Activated T-helper 1 cell treated with Interleukin-2 at 50 U/mL for 16 hours (primary cell): ENCODE measurements at regions not wholly inside any gene's neighbourhood (a gene's known extent, or its start where the extent isn't known, plus 50 kb on each side); places are given as distances from the start of the nearest gene placed in this dataset.

Experiments used
- DNase-seq: peaks from one replicate; pipeline ENCODE4 v3.0.0-alpha.2; 2020; ENCODE audit warnings: low read depth

DNA sequence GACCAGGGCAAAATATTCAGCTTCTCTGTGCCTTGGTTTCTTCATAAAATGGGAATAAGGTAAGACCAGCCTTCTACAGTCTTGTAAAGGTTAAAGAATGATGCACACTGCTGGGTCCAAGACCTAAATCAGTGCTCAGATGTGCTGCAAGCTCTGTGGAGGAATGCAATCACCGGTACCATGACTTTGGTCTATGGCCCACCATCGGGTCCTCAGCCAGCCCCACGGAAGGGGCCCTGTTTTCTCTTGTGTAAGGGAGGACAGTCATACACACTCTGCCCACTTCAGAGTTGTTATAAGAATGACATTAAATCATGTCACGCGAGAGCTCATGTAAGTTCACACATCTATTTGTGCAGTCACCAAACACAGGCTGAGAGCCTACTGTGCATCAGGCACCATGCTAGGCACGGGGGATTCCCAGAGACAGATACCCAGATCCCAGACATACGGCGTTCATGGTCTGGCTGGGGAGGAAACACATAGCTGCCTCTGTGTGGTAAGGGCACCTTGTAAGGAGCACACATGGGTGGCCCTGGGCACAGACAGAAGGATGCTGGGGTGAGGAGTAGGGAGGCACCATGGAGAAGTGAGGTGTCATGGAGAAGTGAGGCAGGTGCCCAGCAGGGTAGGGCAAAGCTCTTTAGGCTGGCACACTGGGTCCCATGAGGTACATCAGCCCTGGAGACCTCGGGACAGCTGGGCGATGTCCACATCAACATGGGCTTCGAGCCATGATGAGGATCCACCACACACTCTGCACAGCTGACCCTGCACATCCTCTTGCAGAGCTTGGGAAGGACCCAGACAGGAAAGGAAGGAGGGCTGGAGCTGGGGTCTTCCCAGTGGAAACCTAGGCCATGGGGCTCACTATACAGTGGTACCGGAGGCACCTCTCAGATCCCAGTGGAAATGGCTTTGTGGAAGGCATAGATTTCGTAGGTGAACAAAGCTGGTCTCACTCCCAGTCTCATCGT is 190.4 kb upstream of the DIO3 start:
- DNase-seq, result no peak

DNA sequence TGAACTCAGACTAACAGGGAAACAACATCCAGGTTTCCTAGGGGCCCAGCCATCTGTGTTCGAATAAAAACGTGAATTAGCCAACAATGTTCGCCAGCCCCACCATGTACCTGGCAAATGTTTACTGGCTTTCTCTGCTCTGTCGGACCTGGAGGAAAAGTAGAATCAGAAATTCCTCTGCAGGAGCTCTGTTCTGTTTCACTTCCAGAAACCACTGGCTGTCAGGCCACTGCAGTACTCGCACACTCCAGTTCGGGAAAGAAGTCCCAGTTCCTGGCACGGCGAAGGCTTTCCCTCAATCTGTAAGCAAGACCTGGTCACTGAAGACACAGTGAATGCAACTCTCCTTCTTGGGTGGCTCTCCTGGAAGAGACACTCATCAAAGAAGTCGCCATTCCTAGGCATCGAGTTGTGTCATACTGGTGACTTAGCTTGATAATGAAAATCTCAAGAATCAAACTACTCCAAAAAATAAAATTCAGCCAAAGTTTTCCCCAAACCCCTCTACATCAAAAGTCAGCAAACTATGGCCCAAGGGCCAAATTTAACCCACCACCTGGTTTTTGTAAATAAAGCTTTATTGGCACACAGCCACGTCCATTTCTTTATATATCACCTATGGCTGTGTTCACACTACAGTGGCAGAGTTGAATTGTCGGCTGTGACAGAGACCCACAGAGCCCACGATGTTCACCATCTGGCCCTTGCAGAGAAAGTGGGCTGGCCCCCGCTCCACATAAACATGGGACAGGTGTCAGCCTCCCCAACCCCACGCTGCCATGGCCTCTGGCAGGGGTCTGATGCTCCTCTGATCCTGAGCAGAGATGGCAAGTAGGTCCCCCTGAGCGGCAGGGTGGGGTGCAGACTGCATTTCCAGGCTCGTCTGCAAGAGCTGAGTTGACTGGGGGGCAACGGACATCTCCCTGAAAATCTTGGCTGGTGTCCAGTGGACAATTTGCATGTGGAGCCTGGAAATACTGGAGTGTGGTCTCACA is 189.2 kb upstream of the DIO3 start:
- no peak for DNase-seq

DNA sequence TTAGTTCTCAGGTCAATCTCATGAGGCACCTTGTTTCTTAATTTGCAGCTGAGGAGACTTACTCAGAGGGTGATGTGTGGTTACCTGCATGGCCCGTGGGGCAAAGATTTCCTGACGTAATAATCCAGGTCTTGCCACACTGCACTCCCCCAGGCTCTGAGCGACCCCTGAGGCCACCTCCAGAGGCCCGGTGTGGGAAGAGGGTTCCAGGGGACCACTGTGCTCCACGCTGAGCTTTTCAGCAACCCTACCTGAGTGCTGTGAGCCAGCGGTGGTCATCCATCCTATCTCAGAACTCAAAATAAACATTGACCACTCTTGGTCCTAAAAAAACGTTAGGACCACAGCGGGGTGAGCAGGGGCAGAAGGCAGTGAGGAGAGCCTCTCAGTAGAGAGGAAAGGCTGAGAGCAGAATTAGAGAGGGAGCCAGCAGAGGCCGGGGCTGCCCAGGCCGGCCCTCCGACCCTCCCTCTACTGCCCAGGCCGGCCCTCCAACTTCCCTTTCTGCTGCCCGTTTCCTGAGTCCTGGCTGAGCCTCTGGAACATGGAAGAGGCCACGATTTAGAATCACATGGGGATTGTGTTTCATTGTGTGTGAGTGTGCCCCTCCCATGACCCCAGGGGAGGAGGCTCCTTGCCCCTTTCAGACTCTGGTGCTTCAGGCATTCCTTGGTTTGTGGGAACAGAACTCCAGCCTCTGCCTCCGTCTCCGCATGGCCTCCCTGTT is 188.2 kb upstream of the DIO3 start:
- DNase-seq, result no peak

DNA sequence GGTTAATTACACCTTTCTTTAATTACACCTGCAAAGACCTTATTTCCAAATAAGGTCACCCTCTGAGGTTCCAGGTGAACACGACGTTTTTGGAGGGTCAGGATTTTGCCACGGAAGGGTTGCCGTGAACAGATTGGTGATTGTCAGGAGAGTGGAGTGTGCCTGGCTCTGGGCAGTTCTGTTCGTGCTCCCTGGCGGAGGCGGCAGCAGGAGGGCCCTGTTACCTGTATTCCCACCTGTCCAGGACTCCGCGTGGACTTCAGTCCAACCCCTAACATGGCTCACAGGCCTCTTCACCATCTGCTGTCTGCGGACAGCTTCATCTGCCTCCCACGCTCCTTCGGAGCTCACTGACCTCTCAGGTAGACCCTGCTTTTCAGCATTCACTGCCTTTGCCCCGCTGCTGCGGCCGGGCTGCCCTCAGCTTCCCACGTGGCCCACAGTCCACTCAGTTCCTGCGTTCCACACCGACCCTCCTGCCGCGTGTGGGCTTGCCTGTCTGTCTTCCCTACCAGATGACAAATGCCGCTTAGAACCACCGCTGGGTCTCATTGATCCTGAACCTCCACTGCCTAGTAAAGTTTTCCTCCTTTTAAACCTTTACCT is 187.5 kb upstream of the DIO3 start:
- no peak for DNase-seq

DNA sequence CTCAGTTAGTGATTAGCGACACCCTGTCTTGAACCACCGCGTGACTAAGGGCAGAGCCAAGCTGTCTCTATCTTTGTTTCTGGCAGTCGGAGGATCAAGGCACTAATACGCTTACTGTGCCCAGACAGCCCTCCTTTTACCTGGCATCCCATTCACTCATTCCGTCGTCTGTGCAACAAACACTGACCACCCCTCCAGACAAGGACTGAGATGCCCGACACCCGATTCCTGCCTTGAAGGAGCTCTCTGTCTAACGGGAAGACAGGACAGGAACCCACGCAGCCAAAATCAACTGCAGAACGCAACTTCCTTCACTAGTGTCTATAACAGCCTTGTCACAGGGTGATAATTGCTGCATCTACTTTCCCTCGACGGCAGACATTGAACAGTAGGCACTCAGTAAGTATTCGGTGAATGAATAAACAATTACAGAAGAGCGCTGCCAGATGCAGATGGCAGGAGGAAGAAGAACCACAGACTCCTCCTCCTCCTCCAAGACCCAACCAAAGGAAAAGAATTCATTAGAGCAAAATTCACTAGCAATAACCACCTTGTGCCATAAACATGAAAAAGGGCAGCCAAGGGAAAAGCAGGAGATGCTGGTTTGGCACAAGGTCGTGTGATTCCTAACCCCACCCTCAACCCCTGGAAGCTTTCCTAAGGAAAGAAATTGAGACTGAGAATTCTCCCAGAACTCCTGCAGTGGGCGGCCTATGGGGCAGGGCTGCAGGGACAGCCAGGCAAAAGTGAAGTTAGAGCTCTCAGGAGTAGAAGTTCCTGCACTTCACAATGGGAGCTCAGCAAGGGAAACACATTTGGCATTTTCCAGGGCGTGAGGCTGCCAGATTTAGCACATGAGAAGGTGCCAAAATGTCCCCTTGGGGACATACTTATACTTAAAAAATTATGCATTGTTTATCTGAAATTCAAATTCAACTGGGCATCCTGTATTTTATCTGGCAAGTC is 186.6 kb upstream of the DIO3 start:
- DNase-seq, result no peak

DNA sequence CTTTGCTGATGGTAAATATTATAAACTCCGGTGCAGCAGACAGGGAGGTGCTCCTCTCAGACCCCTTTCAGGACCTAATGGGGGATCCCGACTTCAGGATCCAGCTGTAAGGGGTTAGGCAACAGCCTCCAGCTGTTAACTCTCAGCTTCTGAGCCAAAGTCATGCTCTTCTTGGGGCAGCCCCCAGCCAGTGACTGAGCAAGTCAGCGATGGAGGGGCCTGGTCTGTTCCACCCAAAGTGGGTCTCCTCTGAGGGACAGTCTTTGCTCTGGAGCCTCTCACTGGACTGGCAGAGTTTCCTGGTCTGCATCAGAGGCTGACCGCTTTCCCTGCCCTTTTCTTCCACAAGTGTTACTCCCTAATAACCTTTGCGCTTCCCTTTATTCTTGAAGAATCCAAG is 184.2 kb upstream of the DIO3 start:
- no peak for DNase-seq

DNA sequence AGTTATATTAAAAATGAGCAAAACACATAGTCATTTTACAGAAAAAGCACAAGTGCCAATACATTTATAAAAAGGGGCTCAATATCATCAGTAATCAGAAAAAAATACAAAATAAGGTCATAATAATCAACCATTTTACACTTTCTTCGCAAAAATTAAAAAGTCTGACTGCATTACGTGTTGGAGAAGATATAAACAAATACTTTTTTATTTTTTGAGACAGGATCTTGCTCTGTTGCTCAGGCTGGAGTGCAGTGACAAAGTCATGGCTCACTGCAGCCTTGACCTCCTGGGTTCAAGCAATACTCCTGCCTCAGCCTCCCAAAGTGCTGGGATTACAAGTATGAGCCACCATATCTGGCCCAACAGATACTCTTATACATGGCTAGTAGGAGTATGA is 181.5 kb upstream of the DIO3 start:
- DNase-seq, result no peak

DNA sequence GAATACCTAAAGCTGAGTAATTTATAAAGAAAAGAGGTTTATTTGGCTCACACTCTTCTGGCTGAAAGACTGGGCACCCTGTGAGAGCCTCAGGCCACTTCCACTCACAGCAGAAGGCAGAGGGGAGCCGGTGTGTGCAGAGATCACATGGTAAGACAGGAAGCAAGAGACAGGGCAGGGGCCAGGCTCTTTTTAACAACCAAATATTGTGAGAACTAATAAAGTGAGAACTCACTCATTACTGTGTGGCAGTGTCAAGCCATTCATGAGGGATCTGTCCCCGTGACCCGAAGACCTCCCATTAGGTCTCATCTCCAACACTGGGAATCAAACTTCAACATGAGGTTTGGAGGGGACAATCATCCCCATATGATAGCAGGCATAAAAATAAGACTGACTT is 180.8 kb upstream of the DIO3 start:
- no peak for DNase-seq

DNA sequence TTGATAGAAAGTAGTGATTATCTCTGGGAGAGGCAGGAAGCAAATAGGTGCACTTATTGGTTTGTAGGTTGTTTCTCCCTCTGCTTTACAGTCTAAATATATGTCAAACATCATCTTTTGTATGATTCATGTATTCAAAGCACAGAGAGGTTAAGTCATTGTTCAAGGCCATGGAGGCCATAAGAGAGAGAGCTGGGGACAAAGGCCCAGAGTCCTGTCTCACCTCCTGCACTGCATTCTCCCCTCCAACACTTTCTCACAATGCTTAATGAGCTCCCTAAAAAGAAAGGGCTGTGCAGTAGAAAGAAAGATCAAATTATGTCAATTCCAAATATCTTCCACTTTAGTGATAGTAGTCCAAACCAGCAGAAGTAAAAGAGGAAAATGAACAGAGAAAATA is 180.4 kb upstream of the DIO3 start:
- DNase-seq, result no peak

DNA sequence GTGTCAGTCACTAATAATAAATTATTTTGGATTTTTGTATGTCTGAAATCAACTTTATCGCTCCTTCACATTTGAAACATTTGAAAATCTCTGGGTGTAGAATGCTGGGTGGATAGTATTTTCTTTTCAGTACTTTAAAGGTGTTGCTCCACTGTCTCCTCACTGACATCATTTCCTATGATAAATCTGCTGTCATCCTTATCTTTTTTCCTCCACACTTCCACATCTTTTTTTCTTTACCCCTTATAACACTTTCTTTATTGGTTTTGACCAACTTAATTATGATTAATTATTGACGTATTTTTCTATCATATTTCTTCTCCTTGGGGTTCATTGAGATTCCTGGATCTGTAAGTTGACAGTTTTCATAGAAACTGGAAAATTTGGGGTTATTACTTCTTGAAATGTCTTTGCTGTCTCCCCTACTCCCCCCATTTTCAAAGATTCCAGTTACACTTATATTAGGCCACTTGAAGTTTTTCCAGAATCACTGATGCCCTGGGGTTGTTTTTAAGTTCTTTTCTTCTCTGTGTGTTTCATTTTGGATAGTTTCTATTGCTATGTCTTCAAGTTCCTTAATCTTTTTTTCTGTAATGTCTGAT is 177.5 kb upstream of the DIO3 start:
- DNase-seq, result no peak

DNA sequence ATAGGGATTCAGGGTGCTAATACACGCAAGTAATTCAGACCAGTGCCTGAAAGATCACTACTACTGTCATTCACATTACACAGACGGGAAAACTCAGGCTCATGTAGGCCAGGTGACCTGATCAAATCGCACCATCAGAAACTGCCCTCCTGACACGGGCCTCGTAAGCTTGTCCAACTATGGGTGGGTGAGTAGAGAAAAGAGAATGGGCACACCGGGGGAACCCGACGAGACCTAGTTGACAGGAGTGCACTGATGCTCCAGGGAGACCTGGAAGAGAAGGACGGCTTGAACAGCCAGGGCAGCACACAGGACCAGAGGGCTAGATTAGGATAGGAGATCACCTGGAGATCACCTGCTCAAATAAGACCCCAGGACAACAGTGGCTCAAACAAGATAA is 166.9 kb upstream of the DIO3 start:
- no peak for DNase-seq

DNA sequence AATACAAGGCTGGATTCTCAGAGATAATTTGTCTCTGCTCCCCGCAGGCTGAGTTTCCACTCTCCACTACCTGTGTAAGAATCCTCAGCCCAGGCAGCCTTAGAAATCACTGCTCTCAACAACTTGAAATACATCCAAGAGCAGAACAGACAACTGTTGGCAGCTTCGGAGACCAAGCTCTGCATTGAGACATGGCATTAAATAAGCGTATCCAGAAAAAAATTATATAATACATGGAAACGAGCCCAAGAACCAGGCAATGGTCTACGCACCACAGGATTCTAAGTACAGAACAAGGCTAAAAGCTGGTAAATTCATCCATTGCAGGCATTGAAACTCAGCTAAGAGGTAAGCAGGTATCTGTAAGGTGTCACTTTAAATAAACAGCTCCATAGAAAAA is 165.5 kb upstream of the DIO3 start:
- no peak for DNase-seq

DNA sequence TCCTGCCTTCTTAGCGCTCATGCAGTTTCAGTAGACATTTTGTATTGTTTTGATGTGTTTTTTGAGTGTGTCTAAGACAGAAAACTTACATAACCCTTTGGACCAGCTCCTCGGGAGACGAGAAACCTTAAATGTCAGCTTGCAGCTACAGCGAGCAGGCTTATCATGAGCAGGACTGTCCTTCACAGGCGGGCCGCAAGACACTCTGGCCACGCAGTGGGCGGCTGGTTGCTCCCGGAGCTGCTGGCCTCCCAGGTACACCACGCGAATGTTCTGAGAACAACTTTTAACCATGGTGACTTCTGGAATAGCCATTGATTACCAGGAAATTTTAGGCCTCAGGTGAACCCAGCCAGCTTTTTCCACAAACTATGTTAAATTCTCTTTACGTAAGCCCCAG is 164.1 kb upstream of the DIO3 start:
- DNase-seq, result no peak

DNA sequence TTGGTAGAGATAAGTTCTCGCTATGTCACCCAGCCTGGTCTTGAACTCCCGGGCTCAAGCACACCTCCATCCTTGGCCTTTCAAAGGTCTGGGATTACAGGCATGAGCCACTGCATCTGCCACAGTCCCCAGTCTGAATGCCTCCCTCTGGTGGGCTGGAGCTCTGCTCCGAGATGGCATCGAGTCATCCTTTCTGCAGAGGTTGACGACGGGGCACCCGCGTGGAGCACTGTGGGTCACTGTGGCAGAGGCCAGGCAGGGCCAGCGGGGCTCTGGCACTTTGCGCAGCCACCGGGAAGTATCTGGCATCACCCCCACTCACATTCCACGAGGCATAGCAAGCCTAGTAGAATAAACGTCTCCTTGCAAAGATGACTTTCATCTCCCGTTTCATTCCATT is 163.3 kb upstream of the DIO3 start:
- DNase-seq, result no peak

DNA sequence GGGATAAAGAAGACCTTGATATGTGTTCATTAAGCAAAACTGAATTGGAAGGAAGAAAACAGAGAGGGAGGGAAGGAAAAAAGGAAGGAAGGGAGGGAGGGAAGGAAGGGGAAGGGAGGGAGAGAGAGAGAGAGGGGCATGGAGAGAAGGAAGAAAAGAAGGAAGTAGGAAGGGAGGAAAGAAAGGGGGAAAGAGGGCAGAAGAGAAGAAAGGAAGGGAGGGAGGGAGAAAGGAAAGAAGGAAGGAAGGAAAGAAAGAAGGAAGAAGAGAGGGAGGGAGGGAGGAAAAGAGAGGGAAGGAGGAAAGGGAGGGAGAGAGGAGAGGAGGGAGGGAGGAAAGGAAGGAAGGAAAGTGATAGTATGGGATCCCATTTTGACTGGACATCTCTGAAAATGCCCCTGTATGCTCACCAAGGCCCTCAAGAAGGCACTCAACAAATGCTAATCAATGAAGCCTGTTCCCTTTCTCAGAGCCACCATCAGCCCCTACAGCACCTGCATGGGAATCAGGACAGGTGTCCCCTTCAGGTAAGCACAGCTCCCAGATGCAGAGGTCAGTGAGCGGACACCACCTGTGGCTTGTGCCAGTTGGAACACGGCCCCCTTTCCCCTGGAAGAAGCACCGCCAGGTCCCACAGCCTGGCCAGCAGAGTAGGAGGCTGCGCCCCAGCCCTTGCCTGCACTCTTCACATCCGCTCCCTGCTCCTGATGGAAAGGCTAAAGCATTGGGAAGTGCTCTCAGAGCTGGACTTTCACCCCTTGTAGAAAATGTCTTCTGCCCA is 161.4 kb upstream of the DIO3 start:
- no peak for DNase-seq

DNA sequence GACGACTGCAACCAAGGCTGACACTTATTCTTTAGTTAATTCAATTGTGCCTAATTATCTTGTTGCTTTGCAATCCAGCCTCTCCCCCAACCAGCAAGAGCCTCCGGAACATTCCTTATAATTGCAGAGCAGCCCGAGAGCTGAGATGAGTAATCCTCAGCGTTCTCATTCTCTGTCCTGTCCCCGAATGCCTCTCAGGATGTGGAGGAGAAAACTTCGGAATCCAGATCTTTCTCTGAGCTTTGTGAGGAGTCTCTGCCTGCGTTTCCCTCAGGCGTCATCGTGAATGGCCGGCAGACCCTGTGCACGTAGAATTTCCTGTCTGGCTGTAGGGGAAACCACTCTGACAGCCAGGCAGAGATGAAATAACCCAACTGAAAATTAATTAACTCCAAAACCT is 160.5 kb upstream of the DIO3 start:
- DNase-seq, result no peak

DNA sequence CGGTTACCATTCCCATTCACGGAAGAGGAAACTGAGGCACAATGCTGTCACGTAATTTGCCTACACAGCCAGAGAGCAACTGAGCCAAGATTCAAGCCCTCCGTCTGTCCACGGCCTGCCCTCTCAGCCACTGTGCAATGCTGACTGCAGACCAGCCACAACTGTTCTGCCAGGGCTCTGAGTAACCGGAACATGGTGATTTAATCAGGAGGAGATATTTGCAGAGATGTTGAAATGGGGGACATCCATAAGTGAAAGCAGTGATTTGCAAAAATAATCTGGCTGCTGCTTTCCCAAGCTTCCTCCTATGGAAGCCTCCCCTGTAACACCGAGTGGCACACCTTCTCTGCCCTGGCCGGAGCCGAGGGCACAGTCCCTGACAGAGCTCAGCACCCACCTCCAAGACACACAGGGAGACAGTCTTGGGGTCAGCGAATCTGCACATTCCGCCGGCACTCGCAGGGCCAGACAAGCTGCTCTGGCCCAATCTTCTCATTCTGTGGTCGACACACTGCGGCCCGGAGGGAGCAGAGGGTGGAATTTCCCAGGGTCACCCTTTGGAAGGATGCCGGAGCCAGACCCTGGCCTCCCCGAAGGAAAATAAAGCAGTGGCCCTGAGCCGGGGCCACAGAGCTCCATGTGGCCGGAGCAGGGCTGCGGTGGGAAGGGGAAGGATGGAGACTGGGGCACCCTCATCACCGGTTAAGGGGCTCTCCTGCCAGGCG is 158.2 kb upstream of the DIO3 start:
- no peak for DNase-seq

DNA sequence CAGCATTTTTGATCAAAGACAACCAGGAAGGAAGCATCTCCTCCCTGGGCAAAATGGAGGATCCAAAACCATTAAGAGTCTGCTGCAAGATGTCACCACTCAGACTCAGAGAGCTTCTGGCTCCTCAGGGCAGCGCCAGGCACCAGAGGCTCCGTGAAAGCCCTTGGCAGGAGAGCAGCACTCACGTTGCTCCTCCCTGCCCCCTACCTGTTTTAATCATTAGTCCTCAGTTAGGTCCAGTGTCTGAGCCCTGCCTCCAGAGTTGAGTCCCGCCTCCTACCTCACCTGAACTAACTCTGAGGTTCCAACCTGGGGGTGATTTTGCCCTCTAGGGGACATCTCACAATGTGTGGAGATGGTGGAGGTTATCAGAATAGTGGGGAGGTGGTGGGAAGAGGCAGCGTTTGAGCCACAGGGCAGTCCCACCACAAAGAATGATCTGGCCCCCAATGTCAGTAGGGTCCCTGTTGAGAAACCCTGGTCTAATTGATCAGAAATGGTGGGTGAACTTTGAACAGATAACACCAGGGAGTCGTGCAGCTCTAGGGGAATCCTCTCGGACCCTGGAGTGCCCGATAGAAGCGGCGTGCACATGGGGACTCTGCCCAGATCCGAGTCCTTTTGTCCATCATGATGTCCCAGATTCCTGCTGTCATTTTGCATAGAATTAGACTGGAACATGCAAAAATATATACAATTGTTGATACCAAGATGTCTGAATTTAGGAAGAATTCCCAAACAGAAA is 156.7 kb upstream of the DIO3 start:
- DNase-seq, result no peak
